Calu3 (cell line): ENCODE measurements at regions not wholly inside any gene's neighbourhood (a gene's known extent, or its start where the extent isn't known, plus 50 kb on each side); places are given as distances from the start of the nearest gene placed in this dataset.

Experiments
- BruUV-seq: library from RNA; stranded (reverse); fragments of 400-500 nt; replicated peaks from 2 replicates; lab custom pipeline; 2021; lab: Mats Ljungman, UMichigan
- CTCF ChIA-PET: fragments of 300-600 bp; sonication (Branson Sonifier 250); formaldehyde crosslinking; loops from one replicate; lab custom pipeline; 2022; ENCODE audit warnings: antibody characterized with exemption; lab: Charles Lee
- DNase-seq: peaks from one replicate; pipeline ENCODE4 v3.0.0; 2022
- H3K27ac Mint-ChIP-seq: one replicate; pipeline ENCODE4 v1.8.0; 2022; ENCODE audit warnings: mixed read lengths; ENCODE audit not compliant: unreplicated experiment
- H3K27me3 Mint-ChIP-seq: one replicate; pipeline ENCODE4 v1.8.0; 2022; ENCODE audit warnings: mixed read lengths; ENCODE audit not compliant: unreplicated experiment
- H3K36me3 Mint-ChIP-seq: one replicate; pipeline ENCODE4 v1.8.0; 2022; ENCODE audit warnings: mild to moderate bottlenecking, moderate library complexity, mixed read lengths; ENCODE audit not compliant: insufficient read depth, unreplicated experiment
- H3K4me1 Mint-ChIP-seq: one replicate; pipeline ENCODE4 v1.8.0; 2022; ENCODE audit warnings: mild to moderate bottlenecking, low read depth, mixed read lengths; ENCODE audit not compliant: unreplicated experiment
- H3K4me3 Mint-ChIP-seq: one replicate; pipeline ENCODE4 v1.8.0; 2022; ENCODE audit warnings: mild to moderate bottlenecking, low read depth, moderate library complexity, mixed read lengths; ENCODE audit not compliant: unreplicated experiment
- H3K9me3 Mint-ChIP-seq: one replicate; pipeline ENCODE4 v1.8.0; 2022; ENCODE audit warnings: low read depth, mixed read lengths; ENCODE audit not compliant: unreplicated experiment
- intact Hi-C: fragments of 100-400 bp; cut with micrococcal nuclease; formaldehyde crosslinking; loops from one replicate; pipeline ENCODE4 v1.10.0; 2022; ENCODE audit not compliant: unreplicated experiment
- TF ChIP-seq, protein P1 (sequence below): fragments of 200-600 bp; IDR thresholded peaks from one replicate; pipeline ENCODE4 v1.8.0; 2022; ENCODE audit warnings: antibody characterized with exemption; ENCODE audit not compliant: unreplicated experiment

DNA sequence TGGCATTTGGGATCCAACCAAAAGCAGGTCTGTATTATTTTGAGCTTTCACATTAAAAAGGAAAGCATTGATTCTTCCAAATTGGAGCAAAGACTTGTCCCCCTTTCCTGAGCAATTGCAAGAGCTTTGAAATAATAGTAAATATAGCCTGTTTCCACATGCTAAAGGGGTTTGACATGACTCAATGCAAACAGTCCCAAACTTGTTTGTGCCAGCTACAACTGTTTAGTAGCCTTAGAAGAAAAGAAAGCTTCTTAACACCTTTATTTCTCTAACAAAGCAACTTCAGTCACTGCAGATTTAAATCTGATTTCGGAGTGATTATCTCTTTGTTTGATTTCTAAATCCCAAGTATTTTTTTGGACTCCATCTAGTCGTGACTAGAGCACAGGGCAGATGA lies 180.2 kb downstream of the SEMA6D start:
- TF ChIP-seq, protein P1, sequence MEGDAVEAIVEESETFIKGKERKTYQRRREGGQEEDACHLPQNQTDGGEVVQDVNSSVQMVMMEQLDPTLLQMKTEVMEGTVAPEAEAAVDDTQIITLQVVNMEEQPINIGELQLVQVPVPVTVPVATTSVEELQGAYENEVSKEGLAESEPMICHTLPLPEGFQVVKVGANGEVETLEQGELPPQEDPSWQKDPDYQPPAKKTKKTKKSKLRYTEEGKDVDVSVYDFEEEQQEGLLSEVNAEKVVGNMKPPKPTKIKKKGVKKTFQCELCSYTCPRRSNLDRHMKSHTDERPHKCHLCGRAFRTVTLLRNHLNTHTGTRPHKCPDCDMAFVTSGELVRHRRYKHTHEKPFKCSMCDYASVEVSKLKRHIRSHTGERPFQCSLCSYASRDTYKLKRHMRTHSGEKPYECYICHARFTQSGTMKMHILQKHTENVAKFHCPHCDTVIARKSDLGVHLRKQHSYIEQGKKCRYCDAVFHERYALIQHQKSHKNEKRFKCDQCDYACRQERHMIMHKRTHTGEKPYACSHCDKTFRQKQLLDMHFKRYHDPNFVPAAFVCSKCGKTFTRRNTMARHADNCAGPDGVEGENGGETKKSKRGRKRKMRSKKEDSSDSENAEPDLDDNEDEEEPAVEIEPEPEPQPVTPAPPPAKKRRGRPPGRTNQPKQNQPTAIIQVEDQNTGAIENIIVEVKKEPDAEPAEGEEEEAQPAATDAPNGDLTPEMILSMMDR, result no peak
- CTCF ChIA-PET, result no interaction called here

DNA sequence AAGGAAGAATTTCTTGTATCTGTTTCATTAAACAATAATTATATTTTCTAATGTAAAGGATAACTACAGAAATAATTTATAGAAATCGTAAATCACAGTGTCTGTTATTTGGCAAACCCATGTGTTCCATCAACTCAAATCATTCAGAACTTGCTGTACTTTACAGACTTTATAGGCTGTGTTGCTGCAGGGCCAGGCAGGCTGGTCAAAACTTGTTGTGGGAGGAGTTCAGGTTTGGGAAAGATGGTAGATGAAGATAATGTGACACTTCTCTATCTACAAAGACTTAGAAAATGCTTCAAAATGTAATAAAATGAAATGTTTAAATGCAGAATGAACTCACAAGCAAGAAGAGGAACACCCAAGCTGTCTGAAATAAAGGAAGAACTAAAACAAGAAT lies 183.4 kb downstream of the SEMA6D start:
- Mint-ChIP-seq H3K4me1 (no peaks in the 10 kb centered on the region), H3K27ac (no peak overlapping the region), H3K9me3 (peaks cover 8% of the 10 kb centered on the region), H3K27me3 (no peaks in the 10 kb centered on the region), H3K4me3 (no peak overlapping the region), H3K36me3 (no peaks in the 10 kb centered on the region)
- CTCF ChIA-PET, result no interaction called here
- intact Hi-C loops, result no loop called here
- TF ChIP-seq, protein P1, result no peak
- DNase-seq, result no peak
- no TSS peak for BruUV-seq

More for the DNA sequence above, 180.2 kb downstream of the SEMA6D start:
- H3K9me3 Mint-ChIP-seq, result peaks cover 10% of the 10 kb centered on the region
- intact Hi-C loops, result no loop called here
- no TSS peak for BruUV-seq
- no peaks in the 10 kb centered on the region for H3K4me1 Mint-ChIP-seq
- DNase-seq, result no peak
- H3K36me3 Mint-ChIP-seq, result no peaks in the 10 kb centered on the region
- H3K27me3 Mint-ChIP-seq, result no peaks in the 10 kb centered on the region
- H3K27ac Mint-ChIP-seq, result no peak overlapping the region
- no peak overlapping the region for H3K4me3 Mint-ChIP-seq

DNA sequence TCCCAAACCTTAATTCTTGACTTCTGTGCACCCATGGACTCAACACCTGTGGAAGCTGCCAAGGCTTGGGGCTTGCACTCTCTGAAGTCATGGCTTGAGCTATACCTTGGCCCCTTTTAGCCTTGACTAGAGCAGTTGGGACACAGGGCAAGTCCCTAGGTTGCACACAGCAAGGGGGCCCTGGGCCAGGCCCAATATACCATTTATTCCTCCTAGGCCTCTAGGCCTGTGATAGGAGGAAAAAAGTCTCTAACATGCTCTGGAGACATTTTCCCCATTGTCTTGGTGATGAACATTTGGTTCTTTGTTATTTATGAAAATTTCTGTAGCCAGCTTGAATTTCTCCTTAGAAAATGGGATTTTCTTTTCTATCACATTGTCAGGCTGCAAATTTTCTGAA lies 186.1 kb downstream of the SEMA6D start:
- intact Hi-C loops, result no loop called here
- CTCF ChIA-PET, result interaction anchor here (0.6 kb wide), 1 partner anchor 11 kb away, joined by 4 read pairs; no protein-coding TSS in a partner anchor
- TF ChIP-seq, protein P1, result no peak
- Mint-ChIP-seq H3K27ac (no peak overlapping the region), H3K36me3 (no peaks in the 10 kb centered on the region), H3K4me3 (no peak overlapping the region), H3K4me1 (no peaks in the 10 kb centered on the region), H3K27me3 (no peaks in the 10 kb centered on the region), H3K9me3 (peaks cover 10% of the 10 kb centered on the region)
- no TSS peak for BruUV-seq
- DNase-seq, result no peak

GRCh38 chr15:47908486-47908885 lies 191.2 kb downstream of the SEMA6D start:
- Mint-ChIP-seq H3K4me3 (no peak overlapping the region), H3K36me3 (no peaks in the 10 kb centered on the region), H3K4me1 (no peaks in the 10 kb centered on the region), H3K9me3 (peaks cover 11% of the 10 kb centered on the region), H3K27ac (no peak overlapping the region), H3K27me3 (no peaks in the 10 kb centered on the region)
- CTCF ChIA-PET, result no interaction called here
- no peak for DNase-seq
- intact Hi-C loops, result no loop called here
- TF ChIP-seq, protein P1, result no peak
- no TSS peak for BruUV-seq
